Tongue (tissue), 1 donor: ENCODE measurements at regions not wholly inside any gene's neighbourhood (a gene's known extent, or its start where the extent isn't known, plus 50 kb on each side); places are given as distances from the start of the nearest gene placed in this dataset.
"Not testable (repeated sequence)": the region's sequence is repeated elsewhere in the genome, so short reads cannot be mapped to it uniquely, and the experiment has no call there.

Source experiments
- DNase-seq: peaks from one replicate; pipeline ENCODE4 v3.0.0-alpha.2; 2015

DNA sequence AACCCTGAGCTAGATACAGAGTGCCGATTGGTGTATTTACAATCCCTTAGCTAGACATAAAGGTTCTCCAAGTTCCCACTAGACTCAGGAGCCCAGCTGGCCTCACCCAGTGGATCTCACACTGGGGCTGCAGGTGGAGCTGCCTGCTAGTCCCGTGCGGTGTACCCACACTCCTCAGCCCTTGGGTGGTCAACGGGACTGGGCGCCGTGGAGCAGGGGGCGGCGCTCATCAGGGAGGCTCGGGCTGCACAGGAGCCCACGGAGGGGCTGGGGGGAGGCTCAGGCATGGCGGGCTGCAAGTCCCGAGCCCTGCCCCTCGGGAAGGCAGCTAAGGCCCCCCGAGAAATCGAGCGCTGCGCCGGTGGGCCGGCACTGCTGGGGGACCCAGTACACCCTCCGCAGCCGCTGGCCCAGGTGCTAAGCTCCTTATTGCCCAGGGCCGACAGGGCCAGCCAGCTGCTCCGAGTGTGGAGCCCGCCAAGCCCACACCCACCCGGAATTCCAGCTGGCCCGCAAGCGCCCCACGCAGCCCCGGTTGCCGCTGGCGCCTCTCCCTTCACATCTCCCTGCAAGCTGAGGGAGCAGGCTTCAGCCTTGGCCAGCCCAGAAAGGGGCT is 1717.4 kb downstream of the SLITRK1 start:
- DNase-seq: not testable (repeated sequence)

- no peak for DNase-seq
Observed at GRCh38 chr13:82147526-82147925, 1734.7 kb downstream of the SLITRK1 start.

- DNase-seq: no peak
Observed at GRCh38 chr13:82136880-82137279, 1745.4 kb downstream of the SLITRK1 start.

- no peak for DNase-seq
Observed at GRCh38 chr13:82129281-82129680, 1753.0 kb downstream of the SLITRK1 start.

DNA sequence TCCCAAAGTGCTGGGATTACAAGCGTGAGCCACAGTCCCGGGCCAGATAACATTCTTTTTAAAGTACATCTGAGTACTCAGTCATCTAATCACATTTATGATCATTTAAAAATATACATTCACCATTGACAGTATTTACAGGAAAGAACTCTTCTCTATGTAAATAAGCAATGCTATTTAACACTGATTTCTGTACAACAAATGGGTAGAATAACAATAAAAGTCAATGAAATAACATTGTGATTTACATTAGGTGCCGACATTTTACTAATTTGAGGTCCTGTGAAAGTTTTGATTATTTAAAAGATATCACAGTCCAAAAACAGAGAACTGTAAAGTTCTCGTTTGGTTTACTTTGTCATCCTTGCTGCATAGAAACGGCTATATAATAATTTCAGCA is 1763.7 kb downstream of the SLITRK1 start:
- DNase-seq: no peak

- DNase-seq: no peak
Observed at GRCh38 chr13:82116422-82116989, 1765.8 kb downstream of the SLITRK1 start.

- no peak for DNase-seq
Observed at GRCh38 chr13:82115391-82115790, 1766.9 kb downstream of the SLITRK1 start.

- DNase-seq: no peak
Observed at GRCh38 chr13:82096256-82096655, 1755.3 kb upstream of the SPRY2 start.

GRCh38 chr13:82092312-82092711 is 1751.4 kb upstream of the SPRY2 start:
- DNase-seq: no peak

- DNase-seq: no peak
Observed at GRCh38 chr13:82088781-82089180, 1747.9 kb upstream of the SPRY2 start.

- DNase-seq: no peak
Observed at GRCh38 chr13:82076496-82076895, 1735.6 kb upstream of the SPRY2 start.

- DNase-seq: no peak
Observed at GRCh38 chr13:82070416-82070815, 1729.5 kb upstream of the SPRY2 start.

DNA sequence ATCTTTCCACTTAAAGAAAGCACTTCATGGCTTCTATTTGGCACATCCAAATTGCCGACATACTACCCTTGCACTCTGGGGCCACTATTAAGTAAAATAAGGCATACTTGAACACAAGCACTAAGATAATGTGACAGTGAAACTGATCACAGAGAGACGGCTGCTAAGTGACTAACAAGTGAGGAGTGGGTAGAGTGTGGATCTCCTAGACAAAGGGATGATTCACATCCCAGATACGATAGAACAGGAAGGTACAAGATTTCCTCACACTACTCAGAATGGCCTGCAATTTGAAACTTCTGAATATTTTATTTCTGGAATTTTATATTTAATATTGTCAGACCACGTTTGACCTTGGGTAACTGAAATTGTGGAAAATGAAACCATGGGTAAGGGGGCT is 1721.8 kb upstream of the SPRY2 start:
- no peak for DNase-seq

GRCh38 chr13:82058364-82058763 is 1717.4 kb upstream of the SPRY2 start:
- no peak for DNase-seq

- DNase-seq: not testable (repeated sequence)
Observed at GRCh38 chr13:82045316-82045715, 1704.4 kb upstream of the SPRY2 start.

- DNase-seq: no peak
Observed at GRCh38 chr13:82036602-82037001, 1695.7 kb upstream of the SPRY2 start.

DNA sequence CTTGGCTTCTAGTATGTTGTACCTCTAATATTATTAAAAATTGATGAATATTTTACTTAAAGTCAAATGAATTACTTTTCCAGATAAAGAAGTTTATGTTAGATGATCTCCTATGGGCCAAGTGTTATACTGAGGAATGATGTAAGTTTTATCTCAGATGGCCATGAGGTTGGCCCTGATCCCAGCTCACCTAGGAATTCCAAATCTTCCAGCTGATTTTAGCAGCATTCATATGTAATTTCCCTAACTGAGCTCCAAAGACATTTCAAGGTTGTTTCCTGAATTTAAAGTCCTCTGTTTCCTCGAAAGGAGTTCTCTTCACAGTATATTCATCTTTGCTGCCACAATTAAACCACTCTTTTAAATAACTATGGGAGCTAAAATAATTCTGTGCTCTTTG is 1670.4 kb upstream of the SPRY2 start:
- peak; percentile 12 for DNase-seq

DNA sequence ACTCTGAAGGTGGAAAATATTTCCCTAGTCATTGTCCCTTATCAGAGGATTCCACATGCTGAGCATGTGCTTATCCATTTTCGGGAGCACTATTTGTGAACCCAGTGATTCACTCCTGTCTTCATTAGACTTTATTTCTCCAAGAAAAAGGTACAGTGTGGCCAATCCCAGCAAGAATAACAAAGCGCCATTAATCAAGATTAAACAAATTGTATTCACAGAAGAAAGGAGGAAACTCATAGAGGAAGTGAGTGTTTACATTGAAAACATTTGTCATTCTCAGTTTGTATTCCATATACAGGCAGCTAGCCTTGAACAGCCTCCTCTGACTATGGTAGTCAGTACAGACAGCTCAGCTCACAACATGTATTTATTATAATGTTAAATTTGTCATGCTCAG is 1669.9 kb upstream of the SPRY2 start:
- no peak for DNase-seq

DNA sequence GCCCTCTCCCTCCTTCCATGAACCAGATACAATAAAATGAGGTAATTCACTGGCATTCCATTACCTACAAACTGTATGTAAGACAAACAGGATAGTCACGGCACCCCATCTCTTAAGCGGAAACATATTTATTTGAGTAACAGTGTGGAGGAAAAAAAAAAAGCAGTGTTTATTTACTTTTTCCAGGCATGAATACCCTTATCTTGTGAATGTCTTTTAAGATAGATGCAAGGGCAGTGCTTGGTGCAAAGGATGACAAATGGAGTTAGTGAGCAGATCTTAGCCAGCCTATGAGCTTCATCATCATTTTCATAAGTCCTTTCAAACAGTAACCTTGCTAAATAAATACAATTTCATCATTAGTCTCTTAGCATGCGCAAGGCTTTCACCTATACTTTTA is 1661.8 kb upstream of the SPRY2 start:
- no peak for DNase-seq

DNA sequence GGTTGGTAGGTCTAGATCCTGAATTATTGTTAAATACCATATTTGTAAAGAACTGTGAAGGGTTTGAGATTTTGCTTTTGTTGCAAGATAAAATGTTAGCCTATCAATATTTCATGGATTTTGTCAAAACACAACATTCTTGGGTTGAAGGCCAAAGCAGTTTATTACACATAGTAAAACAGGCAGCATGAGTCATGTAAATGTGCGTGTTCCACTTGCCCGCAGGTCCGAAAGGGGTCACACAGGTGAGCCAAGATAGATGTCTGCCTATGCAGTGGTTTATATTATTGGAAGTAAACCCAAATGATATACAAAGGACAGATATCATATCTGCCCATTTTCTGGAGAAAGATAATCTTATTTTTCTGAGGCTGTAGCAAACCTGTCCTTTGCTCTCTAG is 1654.4 kb upstream of the SPRY2 start:
- no peak for DNase-seq

- DNase-seq: no peak
Observed at GRCh38 chr13:81990652-81991051, 1649.7 kb upstream of the SPRY2 start.

DNA sequence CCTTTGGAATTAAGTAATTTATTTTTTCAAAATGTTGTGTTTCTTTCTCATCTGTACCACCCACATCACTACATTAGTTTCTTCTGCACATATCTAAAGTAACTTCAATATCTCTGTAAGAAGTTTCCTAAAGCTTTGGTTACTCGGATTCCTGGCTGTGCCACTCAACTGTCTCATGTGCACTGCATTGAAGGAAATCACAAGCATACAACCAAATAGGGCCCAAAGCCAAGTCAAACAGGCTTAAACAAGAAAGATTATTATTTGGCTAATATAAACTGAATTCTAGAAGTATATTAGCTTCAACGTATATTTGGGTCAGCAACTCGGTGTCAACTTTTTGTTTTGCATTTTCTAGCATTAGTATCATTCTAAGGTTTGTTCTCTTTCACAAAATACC is 1647.6 kb upstream of the SPRY2 start:
- no peak for DNase-seq

- DNase-seq: no peak
Observed at GRCh38 chr13:81987677-81988357, 1646.9 kb upstream of the SPRY2 start.

DNA sequence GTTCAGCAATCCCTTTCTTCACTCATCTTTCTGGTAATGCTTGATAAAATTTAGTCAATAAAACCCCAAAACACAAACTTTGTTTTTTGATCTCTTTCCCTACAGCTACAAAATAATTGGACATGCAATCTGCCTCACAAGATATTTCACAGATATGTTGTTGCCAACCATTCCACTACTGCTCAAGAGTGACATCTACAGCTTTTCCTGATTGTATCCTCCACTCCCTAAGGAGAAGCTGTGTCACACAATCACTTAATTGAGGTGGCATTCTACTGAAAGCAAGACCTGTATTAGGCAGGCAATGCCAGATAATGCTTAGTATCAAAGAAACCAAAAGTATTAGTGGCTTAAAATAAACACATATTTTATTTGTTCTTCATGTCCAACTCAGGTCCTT is 1646.2 kb upstream of the SPRY2 start:
- no peak for DNase-seq
